HG03135 (cell line): ENCODE measurements at regions not wholly inside any gene's neighbourhood (a gene's known extent, or its start where the extent isn't known, plus 50 kb on each side); places are given as distances from the start of the nearest gene placed in this dataset.
"Not testable (repeated sequence)": the region's sequence is repeated elsewhere in the genome, so short reads cannot be mapped to it uniquely, and the experiment has no call there.

Source experiments
- ATAC-seq: cut with Tn5 transposase; IDR thresholded peaks from one replicate; pipeline ENCODE4 v1.9.1; 2021; ENCODE audit warnings: mild to moderate bottlenecking, moderate library complexity; ENCODE audit not compliant: unreplicated experiment

- not testable (repeated sequence) for ATAC-seq
Observed at GRCh38 chr4:154907345-154908045, 126.4 kb downstream of the RBM46 start.

- ATAC-seq = no peak
Observed at GRCh38 chr4:154908168-154908567, 127.1 kb downstream of the RBM46 start.

DNA sequence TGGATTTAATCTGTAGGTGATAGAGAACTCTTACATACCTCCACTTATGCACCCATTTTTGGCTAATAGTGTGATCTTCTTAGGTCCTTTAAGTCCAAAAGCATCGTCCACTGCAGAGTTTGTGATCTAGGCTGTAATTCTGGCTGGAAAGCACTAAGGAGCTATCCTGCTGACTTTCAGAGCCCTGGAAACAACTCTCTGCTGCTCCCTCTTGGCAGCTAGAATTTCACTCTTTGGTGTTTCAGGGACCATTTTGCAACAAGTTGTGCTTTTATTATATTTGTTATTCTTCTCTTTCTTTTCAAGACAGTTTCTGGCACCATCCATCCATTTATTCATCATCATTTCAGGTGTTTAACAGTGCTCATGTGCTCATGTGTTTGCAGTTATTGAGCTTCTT, 130.0 kb downstream of the RBM46 start:
- ATAC-seq = no peak

- ATAC-seq = no peak
Observed at GRCh38 chr4:154911608-154912098, 130.6 kb downstream of the RBM46 start.

- ATAC-seq = no peak
Observed at GRCh38 chr4:154916068-154916467, 135.0 kb downstream of the RBM46 start.

DNA sequence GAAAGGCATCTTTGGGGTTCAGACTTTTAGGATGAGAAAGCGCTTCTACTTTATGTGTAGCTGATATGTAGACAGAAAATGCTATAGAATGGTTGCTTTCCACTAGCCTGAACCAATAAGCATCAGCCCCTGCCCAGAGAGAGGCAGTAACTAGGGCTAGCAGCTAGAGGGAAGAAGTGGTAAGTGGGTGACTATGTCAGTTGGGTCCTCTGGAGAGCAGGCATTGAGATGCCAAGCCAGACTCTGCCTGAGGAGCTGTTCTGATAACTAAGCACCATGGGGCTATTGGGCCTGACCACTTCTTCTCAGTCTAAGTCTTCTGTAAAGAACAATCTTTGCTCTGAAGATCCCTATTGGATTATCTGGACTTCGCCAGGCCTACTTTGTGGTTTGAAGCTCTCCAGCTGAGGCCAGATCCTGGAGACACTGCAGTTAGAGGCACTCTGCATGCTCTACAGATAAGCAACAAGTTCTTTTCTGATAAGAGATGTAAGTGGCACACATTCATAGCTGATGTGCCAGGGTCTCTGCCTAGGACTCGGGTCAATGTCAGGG, 146.1 kb downstream of the RBM46 start:
- ATAC-seq = no peak

- no peak for ATAC-seq
Observed at GRCh38 chr4:154928640-154929257, 147.7 kb downstream of the RBM46 start.

- ATAC-seq = no peak
Observed at GRCh38 chr4:154936873-154937272, 155.8 kb downstream of the RBM46 start.

DNA sequence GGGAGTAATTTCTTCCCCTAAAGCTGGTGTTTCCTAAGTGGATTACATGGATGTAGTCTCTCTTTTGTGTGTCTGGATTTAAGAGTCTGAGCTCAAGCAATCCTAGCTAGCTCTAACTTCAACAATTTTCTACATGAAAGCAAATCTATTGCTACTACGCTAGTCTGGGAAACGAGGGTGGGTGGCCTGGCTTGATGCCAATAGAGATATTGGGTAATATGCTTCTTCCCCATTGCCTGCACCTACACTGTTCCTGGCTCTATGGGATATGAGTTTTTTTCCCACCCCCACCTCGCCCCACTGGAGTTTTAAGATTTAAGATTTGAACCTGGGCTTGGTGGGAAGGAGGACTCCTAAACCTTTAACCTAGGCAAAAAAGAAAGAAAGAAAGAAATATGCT, 158.8 kb downstream of the RBM46 start:
- ATAC-seq = no peak

GRCh38 chr4:154942176-154942575, 161.1 kb downstream of the RBM46 start:
- ATAC-seq = no peak

- ATAC-seq = no peak
Observed at GRCh38 chr4:154944996-154945395, 163.9 kb downstream of the RBM46 start.

DNA sequence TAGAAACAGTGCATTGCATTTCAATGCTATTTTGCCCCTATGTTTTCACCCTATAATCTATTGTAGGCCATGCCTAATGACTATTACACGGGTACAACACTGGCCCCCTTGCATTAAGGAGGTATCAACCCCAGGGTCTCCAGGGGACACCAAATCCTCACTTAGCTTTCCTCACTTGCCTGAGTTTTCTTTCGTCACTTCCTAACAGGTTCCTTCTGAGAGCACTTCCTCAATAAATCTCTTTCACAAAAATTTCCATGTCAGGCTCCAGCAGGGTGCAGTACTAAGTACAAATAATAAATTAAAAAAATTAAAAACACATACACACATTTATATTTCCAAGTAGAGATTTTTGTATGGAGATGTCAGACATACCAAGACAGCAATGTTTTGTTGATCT, 165.0 kb downstream of the RBM46 start:
- ATAC-seq = no peak

GRCh38 chr4:154953691-154954090, 172.6 kb downstream of the RBM46 start:
- ATAC-seq = no peak

- no peak for ATAC-seq
Observed at GRCh38 chr4:154954117-154954516, 173.0 kb downstream of the RBM46 start.

DNA sequence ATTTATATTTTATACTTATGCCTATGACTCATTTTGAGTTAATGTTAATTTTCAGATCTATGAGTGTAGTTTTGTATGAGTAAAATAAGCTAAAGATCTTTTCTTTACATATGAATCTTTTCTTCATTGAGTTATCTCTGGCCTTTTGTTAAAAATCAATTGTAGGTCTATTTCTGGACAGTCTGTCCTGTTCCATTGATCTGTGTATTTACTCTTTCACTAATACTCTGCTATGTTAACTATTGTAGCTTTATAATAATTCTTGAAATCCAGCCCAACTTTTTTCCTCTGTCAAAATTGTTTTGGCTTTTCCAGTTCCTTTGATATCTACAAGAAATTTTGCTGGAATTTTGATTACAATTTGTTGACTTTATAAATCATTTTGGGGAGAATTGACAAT, 177.0 kb downstream of the RBM46 start:
- ATAC-seq = no peak

GRCh38 chr4:154958621-154959358, 177.7 kb downstream of the RBM46 start:
- no peak for ATAC-seq

DNA sequence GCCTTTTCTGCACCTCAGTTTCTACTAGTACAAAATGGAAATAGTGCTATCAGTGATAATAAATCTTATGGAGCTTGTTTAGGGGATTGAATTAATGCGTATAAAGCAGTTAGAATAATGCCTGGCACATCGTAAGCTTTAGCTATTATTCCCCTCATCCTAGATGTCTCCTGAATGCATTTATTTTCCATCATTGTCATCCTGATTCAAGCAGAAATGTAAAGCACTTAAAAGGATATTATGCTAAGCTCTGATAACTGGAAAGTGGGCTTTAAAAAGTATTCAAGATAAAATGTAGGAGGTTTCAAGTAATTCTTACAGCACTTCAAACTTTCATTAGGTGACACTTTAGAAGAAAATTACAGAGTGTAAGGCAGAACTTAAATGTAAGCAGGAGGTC, 178.7 kb downstream of the RBM46 start:
- ATAC-seq = no peak

- no peak for ATAC-seq
Observed at GRCh38 chr4:154960476-154960875, 179.4 kb downstream of the RBM46 start.

GRCh38 chr4:154961263-154961662, 180.2 kb downstream of the RBM46 start:
- ATAC-seq = peak; percentile 89

DNA sequence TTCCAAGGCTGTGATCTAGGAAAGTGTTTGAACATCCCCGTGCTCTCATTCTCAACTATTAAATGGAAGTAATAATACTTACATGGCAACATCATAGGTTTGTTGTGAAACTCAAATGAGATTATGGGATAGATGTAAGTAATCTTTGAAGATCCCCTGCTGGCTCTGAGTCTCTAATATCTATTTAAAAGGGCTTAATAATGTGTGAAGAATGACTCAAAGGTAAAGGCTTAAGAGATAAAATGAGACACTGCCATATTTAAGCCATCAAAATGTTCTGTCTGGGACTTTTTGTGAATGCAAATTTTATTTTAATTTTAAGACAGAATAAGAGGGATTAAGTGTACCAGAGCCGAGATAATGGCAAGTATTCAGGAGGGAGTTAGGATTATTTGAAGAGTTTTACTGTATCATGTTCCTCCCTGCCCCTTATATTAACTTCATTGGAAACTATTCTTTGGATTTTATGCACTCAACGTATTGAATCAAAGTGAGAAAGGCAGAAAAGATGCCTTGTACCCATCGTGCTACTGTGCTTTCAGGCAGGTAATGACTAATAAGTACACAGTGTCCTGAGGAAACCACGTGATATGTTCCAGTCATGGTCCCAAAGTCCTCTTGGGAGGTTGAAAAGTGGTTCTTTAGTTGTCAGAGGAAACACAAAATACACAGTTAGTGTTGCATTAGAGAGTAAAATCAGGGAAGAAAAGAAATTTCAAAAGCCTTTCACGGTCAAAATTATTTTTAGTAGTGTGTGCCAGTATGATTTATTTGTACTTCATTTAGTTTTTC, 192.4 kb downstream of the RBM46 start:
- no peak for ATAC-seq

DNA sequence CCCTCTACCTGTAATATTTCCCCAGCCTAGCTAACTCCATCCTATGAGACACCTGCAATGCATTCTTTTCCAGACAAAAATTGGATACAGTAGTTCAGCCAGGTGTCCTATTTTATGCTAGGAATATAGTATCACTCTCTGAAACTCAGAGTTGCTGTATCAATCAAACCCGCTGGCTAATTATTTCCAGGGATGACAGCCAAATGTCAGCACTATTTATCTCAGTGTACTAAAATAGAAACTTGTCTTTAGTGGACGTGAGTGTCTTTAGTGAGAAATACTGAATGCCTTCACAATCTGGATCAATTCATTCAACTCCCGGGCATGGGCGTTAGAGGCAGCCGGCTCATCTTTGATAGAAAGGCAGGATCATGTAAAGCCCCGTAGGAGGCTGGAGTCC, 196.2 kb downstream of the RBM46 start:
- no peak for ATAC-seq
